OCI-LY7 (cell line): ENCODE measurements at regions not wholly inside any gene's neighbourhood (a gene's known extent, or its start where the extent isn't known, plus 50 kb on each side); places are given as distances from the start of the nearest gene placed in this dataset.

Source experiments
- BruUV-seq: library from RNA; stranded (reverse); fragments of 400-500 nt; replicated peaks from 2 replicates; lab custom pipeline; 2021; lab: Mats Ljungman, UMichigan
- CTCF ChIA-PET: fragments of 300-600 bp; sonication (Branson Sonifier 250); formaldehyde crosslinking; loops from one replicate; lab custom pipeline; 2022; ENCODE audit warnings: antibody characterized with exemption; ENCODE audit not compliant: unreplicated experiment; lab: Charles Lee
- POLR2A ChIA-PET: fragments of 300-600 bp; sonication (Branson Sonifier 250); formaldehyde crosslinking; loops from one replicate; lab custom pipeline; 2022; ENCODE audit warnings: antibody characterized with exemption; lab: Charles Lee
- DNase-seq: peaks from one replicate; pipeline ENCODE4 v3.0.0-alpha.2; 2015; ENCODE audit warnings: low spot score
- H2AFZ ChIP-seq: fragments of 200-600 bp; sonication (generic), shearing (Covaris generic); 2 replicates; pipeline ENCODE4 v1.6.1; 2014; ENCODE audit warnings: mild to moderate bottlenecking, antibody characterized with exemption, low read length, moderate library complexity
- H3K27ac ChIP-seq: fragments of 200-600 bp; sonication (generic); 2 replicates; pipeline ENCODE4 v1.5.1; 2014; ENCODE audit warnings: mixed run types, low read depth, mild to moderate bottlenecking, moderate library complexity, low read length, inconsistent platforms; ENCODE audit not compliant: poor library complexity, severe bottlenecking
- H3K36me3 ChIP-seq: fragments of 200-600 bp; sonication (generic); 2 replicates; pipeline ENCODE4 v1.6.1; 2014; ENCODE audit warnings: mild to moderate bottlenecking, antibody characterized with exemption, low read length, moderate library complexity, mixed read lengths; ENCODE audit not compliant: insufficient read depth
- H3K4me1 ChIP-seq: fragments of 200-600 bp; sonication (generic); 2 replicates; pipeline ENCODE4 v1.5.1; 2014; ENCODE audit warnings: mild to moderate bottlenecking, low read length; ENCODE audit not compliant: insufficient read depth, poor library complexity, severe bottlenecking
- H3K4me2 ChIP-seq: fragments of 200-600 bp; sonication (generic); 2 replicates; pipeline ENCODE4 v1.6.1; 2014; ENCODE audit warnings: mild to moderate bottlenecking, low read length
- H3K4me3 ChIP-seq: fragments of 200-600 bp; sonication (generic); 2 replicates; pipeline ENCODE4 v1.5.1; 2014; ENCODE audit warnings: mild to moderate bottlenecking, low read depth, low read length; ENCODE audit not compliant: poor library complexity, severe bottlenecking
- H3K79me2 ChIP-seq: fragments of 200-600 bp; sonication (generic); 2 replicates; pipeline ENCODE4 v1.6.1; 2016; ENCODE audit warnings: low read depth, mild to moderate bottlenecking, low read length, moderate library complexity, mixed read lengths; ENCODE audit not compliant: insufficient read depth
- H3K9me2 ChIP-seq: fragments of 200-600 bp; sonication (generic); 2 replicates; pipeline ENCODE4 v1.6.1; 2016; ENCODE audit warnings: mild to moderate bottlenecking, low read length, mixed read lengths; ENCODE audit not compliant: insufficient read depth
- H3K9me3 ChIP-seq: fragments of 200-600 bp; sonication (generic); 2 replicates; pipeline ENCODE4 v1.6.1; 2014; ENCODE audit warnings: mild to moderate bottlenecking, mixed run types, low read length, mixed read lengths
- H4K20me1 ChIP-seq: fragments of 200-600 bp; sonication (generic); 2 replicates; pipeline ENCODE4 v1.6.1; 2014; ENCODE audit warnings: mild to moderate bottlenecking, antibody characterized with exemption, low read length, moderate library complexity, mixed read lengths; ENCODE audit not compliant: insufficient read depth
- CTCF ChIP-seq: fragments of 200-600 bp; sonication (generic); conservative IDR thresholded peaks from 2 replicates; pipeline ENCODE4 v1.5.1; 2014; ENCODE audit warnings: mild to moderate bottlenecking, antibody characterized with exemption, low read length, moderate library complexity, mixed read lengths
- EZH2phosphoT487 ChIP-seq: fragments of 200-600 bp; sonication (generic); IDR thresholded peaks from 2 replicates; pipeline ENCODE4 v1.6.1; 2018; ENCODE audit warnings: low read depth, borderline replicate concordance, mild to moderate bottlenecking, mixed run types, antibody characterized with exemption, low read length, moderate library complexity, mixed read lengths
- intact Hi-C: fragments of 100-400 bp; cut with micrococcal nuclease; formaldehyde crosslinking; loops from one replicate; pipeline ENCODE4 v1.10.0; 2022; ENCODE audit not compliant: unreplicated experiment

- H2AFZ ChIP-seq, result no peak overlapping the region
- TF ChIP-seq CTCF (no peak), EZH2phosphoT487 (no peak)
- H3K4me1 ChIP-seq, result no peaks in the 10 kb centered on the region
- H3K36me3 ChIP-seq, result no peaks in the 10 kb centered on the region
- intact Hi-C loops, result no loop called here
- BruUV-seq, result no TSS peak
- no peak overlapping the region for H3K4me3 ChIP-seq
- H3K9me3 ChIP-seq, result no peaks in the 10 kb centered on the region
- POLR2A ChIA-PET, result interaction anchor here (1.6 kb wide), 1 partner anchor 9 kb away, joined by 3 read pairs; no protein-coding TSS in a partner anchor
- H3K4me2 ChIP-seq, result no peak overlapping the region
- CTCF ChIA-PET, result no interaction called here
- no peak for DNase-seq
- no peak overlapping the region for H3K27ac ChIP-seq
- H3K9me2 ChIP-seq, result no peaks in the 10 kb centered on the region
- H3K79me2 ChIP-seq, result no peaks in the 10 kb centered on the region
- no peaks in the 10 kb centered on the region for H4K20me1 ChIP-seq
Observed at GRCh38 chr12:97398704-97399103, 63.9 kb upstream of the RMST start.

DNA sequence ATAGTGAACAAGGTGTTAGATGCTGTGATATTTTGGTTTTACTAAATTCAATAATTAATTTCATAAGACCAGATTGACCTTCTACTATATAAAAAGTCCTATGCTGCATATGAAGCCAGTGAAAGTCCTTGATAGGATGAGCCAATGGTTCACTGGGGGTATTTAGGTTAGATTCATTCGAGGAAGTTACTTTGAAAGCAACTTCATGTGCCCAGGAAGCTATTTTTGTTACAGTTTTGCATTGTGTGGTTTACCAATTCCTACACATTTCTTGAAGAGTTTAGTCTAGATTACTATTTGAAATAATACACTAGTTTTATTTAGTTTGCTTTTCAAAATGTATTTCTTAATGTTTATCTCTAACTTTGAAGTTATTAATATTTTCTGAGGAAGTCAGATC lies 58.5 kb upstream of the RMST start:
- no peak overlapping the region for H3K27ac ChIP-seq
- H3K4me2 ChIP-seq, result no peak overlapping the region
- TF ChIP-seq CTCF (no peak), EZH2phosphoT487 (no peak)
- H2AFZ ChIP-seq, result no peak overlapping the region
- H3K4me3 ChIP-seq, result no peak overlapping the region
- ChIA-PET POLR2A (interaction anchor here (0.6 to 1.0 kb wide), 2 partner anchors 141 to 474 kb away, joined by 3 read pairs; no protein-coding TSS in a partner anchor), CTCF (no interaction called here)
- no peaks in the 10 kb centered on the region for H3K4me1 ChIP-seq
- no peaks in the 10 kb centered on the region for H3K9me3 ChIP-seq
- H3K79me2 ChIP-seq, result no peaks in the 10 kb centered on the region
- no peaks in the 10 kb centered on the region for H3K36me3 ChIP-seq
- BruUV-seq, result no TSS peak
- DNase-seq, result no peak
- H3K9me2 ChIP-seq, result no peaks in the 10 kb centered on the region
- H4K20me1 ChIP-seq, result no peaks in the 10 kb centered on the region
- intact Hi-C loops, result loop anchor here (5.0 to 10.0 kb wide), 2 partner anchors 259 to 827 kb away; no protein-coding TSS in a partner anchor

GRCh38 chr12:97404543-97404942 lies 58.1 kb upstream of the RMST start:
- H2AFZ ChIP-seq, result no peak overlapping the region
- POLR2A ChIA-PET, result no interaction called here
- DNase-seq, result peak; percentile 51
- CTCF ChIA-PET, result no interaction called here
- H3K9me3 ChIP-seq, result no peaks in the 10 kb centered on the region
- no peaks in the 10 kb centered on the region for H3K9me2 ChIP-seq
- intact Hi-C loops, result loop anchor here (5.0 to 10.0 kb wide), 2 partner anchors 260 to 827 kb away; no protein-coding TSS in a partner anchor
- H3K4me1 ChIP-seq, result no peaks in the 10 kb centered on the region
- BruUV-seq, result no TSS peak
- no peak overlapping the region for H3K27ac ChIP-seq
- H3K4me2 ChIP-seq, result no peak overlapping the region
- H3K79me2 ChIP-seq, result no peaks in the 10 kb centered on the region
- TF ChIP-seq EZH2phosphoT487 (no peak), CTCF (peak; percentile 87)
- no peak overlapping the region for H3K4me3 ChIP-seq
- H3K36me3 ChIP-seq, result no peaks in the 10 kb centered on the region
- no peaks in the 10 kb centered on the region for H4K20me1 ChIP-seq
